Progenitor cell of endocrine pancreas (in vitro differentiated cells): ENCODE measurements at regions not wholly inside any gene's neighbourhood (a gene's known extent, or its start where the extent isn't known, plus 50 kb on each side); places are given as distances from the start of the nearest gene placed in this dataset.
"Not testable (repeated sequence)": the region's sequence is repeated elsewhere in the genome, so short reads cannot be mapped to it uniquely, and the experiment has no call there.

Experiments
- DNase-seq: peaks from one replicate; pipeline ENCODE4 v3.0.0; 2021; ENCODE audit warnings: low spot score; ENCODE audit not compliant: unreplicated experiment
- H3K27ac Mint-ChIP-seq: 2 replicates; pipeline ENCODE4 v1.8.0; 2021; ENCODE audit warnings: mild to moderate bottlenecking, moderate library complexity, mixed read lengths
- H3K27me3 Mint-ChIP-seq: 2 replicates; pipeline ENCODE4 v1.8.0; 2021; ENCODE audit warnings: mixed read lengths
- H3K36me3 Mint-ChIP-seq: 2 replicates; pipeline ENCODE4 v1.8.0; 2022; ENCODE audit warnings: mixed read lengths; ENCODE audit not compliant: insufficient read depth
- H3K4me1 Mint-ChIP-seq: 2 replicates; pipeline ENCODE4 v1.8.0; 2021; ENCODE audit warnings: low read depth, mixed read lengths
- H3K4me3 Mint-ChIP-seq: 2 replicates; pipeline ENCODE4 v1.8.0; 2021; ENCODE audit warnings: low read depth, mild to moderate bottlenecking, moderate library complexity, mixed read lengths
- H3K9me3 Mint-ChIP-seq: 2 replicates; pipeline ENCODE4 v1.8.0; 2021; ENCODE audit warnings: low read depth, mixed read lengths
- CTCF ChIP-seq: fragments of 200-600 bp; sonication (generic); IDR thresholded peaks from one replicate; pipeline ENCODE4 v1.5.0; 2021; ENCODE audit warnings: antibody characterized with exemption, mild to moderate bottlenecking; ENCODE audit not compliant: unreplicated experiment

GRCh38 chr15:87648278-87648677 lies 608.3 kb downstream of the NTRK3 start:
- DNase-seq: no peak
- peaks cover 5% of the 10 kb centered on the region for H3K27me3 Mint-ChIP-seq
- H3K4me1 Mint-ChIP-seq: peaks cover 4% of the 10 kb centered on the region
- no peak for TF ChIP-seq CTCF
- H3K27ac Mint-ChIP-seq: no peak overlapping the region
- H3K9me3 Mint-ChIP-seq: no peaks in the 10 kb centered on the region
- H3K36me3 Mint-ChIP-seq: no peaks in the 10 kb centered on the region
- H3K4me3 Mint-ChIP-seq: no peak overlapping the region

GRCh38 chr15:87645723-87646122 lies 610.8 kb downstream of the NTRK3 start:
- no peak overlapping the region for H3K27ac Mint-ChIP-seq
- no peaks in the 10 kb centered on the region for H3K9me3 Mint-ChIP-seq
- TF ChIP-seq CTCF: no peak
- H3K4me3 Mint-ChIP-seq: no peak overlapping the region
- no peaks in the 10 kb centered on the region for H3K36me3 Mint-ChIP-seq
- H3K27me3 Mint-ChIP-seq: peaks cover 8% of the 10 kb centered on the region
- DNase-seq: no peak
- H3K4me1 Mint-ChIP-seq: peaks cover 4% of the 10 kb centered on the region

GRCh38 chr15:87642997-87643396 lies 613.5 kb downstream of the NTRK3 start:
- H3K27ac Mint-ChIP-seq, H3K4me3 Mint-ChIP-seq, H3K36me3 Mint-ChIP-seq, H3K9me3 Mint-ChIP-seq, DNase-seq, H3K4me1 Mint-ChIP-seq, H3K27me3 Mint-ChIP-seq: not testable (repeated sequence)

- H3K27ac Mint-ChIP-seq: no peak overlapping the region
- peaks cover 9% of the 10 kb centered on the region for H3K27me3 Mint-ChIP-seq
- no peaks in the 10 kb centered on the region for H3K4me1 Mint-ChIP-seq
- no peak overlapping the region for H3K4me3 Mint-ChIP-seq
- no peak for TF ChIP-seq CTCF
- DNase-seq: no peak
- H3K9me3 Mint-ChIP-seq: no peaks in the 10 kb centered on the region
- H3K36me3 Mint-ChIP-seq: no peaks in the 10 kb centered on the region
Observed at GRCh38 chr15:87639305-87640011, 617.1 kb downstream of the NTRK3 start.

GRCh38 chr15:87638554-87639083 lies 617.9 kb downstream of the NTRK3 start:
- no peaks in the 10 kb centered on the region for H3K4me1 Mint-ChIP-seq
- no peak for TF ChIP-seq CTCF
- H3K36me3 Mint-ChIP-seq: no peaks in the 10 kb centered on the region
- H3K4me3 Mint-ChIP-seq: no peak overlapping the region
- no peaks in the 10 kb centered on the region for H3K9me3 Mint-ChIP-seq
- no peak for DNase-seq
- peaks cover 12% of the 10 kb centered on the region for H3K27me3 Mint-ChIP-seq
- H3K27ac Mint-ChIP-seq: no peak overlapping the region

- DNase-seq: no peak
- Mint-ChIP-seq H3K4me3 (no peak overlapping the region), H3K4me1 (no peaks in the 10 kb centered on the region), H3K27ac (no peak overlapping the region), H3K36me3 (no peaks in the 10 kb centered on the region), H3K9me3 (no peaks in the 10 kb centered on the region), H3K27me3 (peaks cover 15% of the 10 kb centered on the region)
- no peak for TF ChIP-seq CTCF
Observed at GRCh38 chr15:87634361-87634760, 622.2 kb downstream of the NTRK3 start.
